Vagina (tissue), 2 donors: ENCODE measurements at regions not wholly inside any gene's neighbourhood (a gene's known extent, or its start where the extent isn't known, plus 50 kb on each side); places are given as distances from the start of the nearest gene placed in this dataset.

Experiments used
- CTCF ChIP-seq, 3 experiments: fragments of 450-650 bp in 2 of 3; fragments of 200-600 bp in 1 of 3; sonication (generic) in 1 of 3; IDR thresholded peaks; one replicate each; pipeline ENCODE4 v1.5.1; 2017 to 2019; ENCODE audit warnings: antibody characterized with exemption in 3 of 3, mild to moderate bottlenecking in 2 of 3, moderate library complexity in 2 of 3
- POLR2A ChIP-seq, 2 donors: fragments of 450-650 bp; IDR thresholded peaks; one replicate each; pipeline ENCODE4 v1.6.1; 2017; ENCODE audit warnings: antibody characterized with exemption in 2 of 2, mild to moderate bottlenecking in 2 of 2, moderate library complexity in 2 of 2
- POLR2AphosphoS5 ChIP-seq, 2 donors: sonication (generic); formaldehyde crosslinking; IDR thresholded peaks; one replicate each; pipeline ENCODE4 v1.9.0; 2017; ENCODE audit warnings: antibody characterized with exemption in 2 of 2, mild to moderate bottlenecking in 2 of 2, low read depth in 1 of 2; ENCODE audit not compliant: insufficient read depth in 1 of 2

DNA sequence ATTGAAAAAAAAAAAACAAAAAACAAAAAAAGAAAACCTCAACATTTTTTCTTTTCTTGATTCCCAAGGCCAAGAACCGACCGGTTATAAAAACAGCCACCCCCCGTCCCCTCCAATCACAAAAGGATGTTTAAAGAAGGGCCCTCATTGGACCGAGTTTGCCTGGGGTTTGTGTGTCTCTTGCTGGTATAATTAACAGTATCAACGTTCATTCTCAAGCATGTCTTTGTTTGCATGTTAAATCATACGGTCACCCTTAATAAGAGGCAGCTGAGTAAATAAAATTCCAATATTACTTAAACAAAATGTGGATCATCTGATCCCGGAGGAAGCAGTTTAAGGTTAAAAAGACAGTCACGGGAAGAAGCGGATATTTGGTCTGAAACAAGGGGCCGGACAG, 201.1 kb downstream of the PRDM2 start:
- TF ChIP-seq CTCF (IDR thresholded peaks at IDR 0.05): no peak
- TF ChIP-seq POLR2AphosphoS5 (IDR thresholded peaks at IDR 0.05; ENCODE audit: insufficient read depth in 1 of 2, low read depth in 1 of 2): no peak
- no peak for TF ChIP-seq POLR2A (IDR thresholded peaks at IDR 0.05)
